Right hindlimb (tissue), 1 donor: ENCODE measurements at regions not wholly inside any gene's neighbourhood (a gene's known extent, or its start where the extent isn't known, plus 50 kb on each side); places are given as distances from the start of the nearest gene placed in this dataset.

Experiments used
- DNase-seq: peaks from one replicate; pipeline ENCODE4 v3.0.0-alpha.2; 2018

DNA sequence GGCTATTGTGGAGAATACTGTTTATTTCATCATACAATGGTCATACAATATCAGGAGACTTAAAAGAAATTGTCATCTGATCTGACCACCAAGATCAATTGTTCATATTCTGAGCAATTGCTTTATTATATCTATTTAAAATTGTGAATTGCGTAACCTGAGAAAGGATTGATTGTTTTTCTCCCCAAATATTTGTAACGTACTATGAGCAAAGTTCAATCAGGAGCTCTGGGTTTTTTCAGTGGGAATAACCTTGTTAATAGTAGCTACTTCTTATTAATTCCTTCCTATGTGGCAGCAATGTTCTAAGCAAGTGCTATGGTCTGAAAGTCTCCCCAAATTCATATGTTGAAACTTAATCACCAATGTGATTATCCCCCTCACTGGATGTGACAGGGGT, 323.1 kb downstream of the ZPLD1 start:
- DNase-seq, result no peak

DNA sequence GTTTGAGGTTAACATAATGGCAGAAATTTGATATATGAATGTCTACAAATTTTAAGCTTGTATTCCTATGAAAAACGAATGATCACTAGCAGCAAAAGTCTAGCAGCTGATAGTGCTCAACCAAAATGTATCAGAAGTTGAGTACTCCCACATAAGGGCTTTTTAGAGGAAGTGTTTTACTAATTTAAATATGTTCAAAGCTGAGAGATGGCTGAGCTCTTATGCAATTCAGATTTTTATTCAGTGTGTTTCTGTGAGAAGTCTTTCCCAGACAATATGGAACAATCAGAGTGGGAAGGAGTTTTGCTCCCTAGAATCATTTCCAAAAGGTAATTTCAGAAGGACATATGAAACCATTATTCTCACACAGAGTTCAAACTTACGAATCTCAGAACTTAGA, 327.0 kb downstream of the ZPLD1 start:
- no peak for DNase-seq

- no peak for DNase-seq
Observed at GRCh38 chr3:102790747-102791325, 356.0 kb downstream of the ZPLD1 start.

- no peak for DNase-seq
Observed at GRCh38 chr3:102791641-102792589, 357.1 kb downstream of the ZPLD1 start.

DNA sequence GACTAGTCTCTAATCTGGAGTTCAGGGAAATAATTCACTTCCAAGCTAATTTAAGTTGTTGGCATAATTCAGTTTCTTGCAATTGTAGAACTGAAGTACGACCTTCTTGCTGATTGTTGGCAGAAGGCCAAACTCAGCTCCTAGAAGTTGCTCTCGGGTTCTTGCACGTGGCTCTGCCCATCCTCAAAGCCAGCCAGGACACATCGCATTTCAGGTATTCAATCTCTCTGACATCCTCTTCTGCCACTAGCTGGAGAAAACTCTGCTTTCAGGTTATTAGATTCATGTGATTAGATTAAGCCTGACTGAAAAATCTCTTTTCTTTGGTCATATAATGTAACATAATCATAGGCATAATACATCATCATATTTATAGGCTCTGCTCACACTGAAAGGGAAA, 362.0 kb downstream of the ZPLD1 start:
- peak; percentile 9 for DNase-seq

- peak; percentile 18 for DNase-seq
Observed at GRCh38 chr3:102802819-102803420, 368.1 kb downstream of the ZPLD1 start.

DNA sequence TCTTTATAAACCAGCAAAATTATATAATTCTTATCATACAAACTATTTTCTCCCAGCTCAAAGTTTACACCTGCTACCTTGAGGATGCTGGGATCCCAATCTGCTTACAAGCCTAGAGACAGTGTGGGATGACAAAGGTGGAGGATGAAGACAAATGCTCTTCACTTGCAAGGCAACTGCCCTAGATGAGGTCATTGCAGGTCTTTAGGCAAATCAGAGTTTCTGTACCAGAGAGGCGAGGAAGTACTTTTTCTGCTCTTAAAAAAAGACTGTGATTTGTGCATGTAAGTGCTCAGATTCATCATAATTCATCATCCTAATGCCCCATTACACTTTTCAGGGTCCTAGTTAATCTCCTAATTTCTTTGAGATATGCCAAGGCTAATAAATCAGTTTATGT, 376.1 kb downstream of the ZPLD1 start:
- DNase-seq, result no peak

- DNase-seq, result no peak
Observed at GRCh38 chr3:102826636-102827035, 391.8 kb downstream of the ZPLD1 start.

DNA sequence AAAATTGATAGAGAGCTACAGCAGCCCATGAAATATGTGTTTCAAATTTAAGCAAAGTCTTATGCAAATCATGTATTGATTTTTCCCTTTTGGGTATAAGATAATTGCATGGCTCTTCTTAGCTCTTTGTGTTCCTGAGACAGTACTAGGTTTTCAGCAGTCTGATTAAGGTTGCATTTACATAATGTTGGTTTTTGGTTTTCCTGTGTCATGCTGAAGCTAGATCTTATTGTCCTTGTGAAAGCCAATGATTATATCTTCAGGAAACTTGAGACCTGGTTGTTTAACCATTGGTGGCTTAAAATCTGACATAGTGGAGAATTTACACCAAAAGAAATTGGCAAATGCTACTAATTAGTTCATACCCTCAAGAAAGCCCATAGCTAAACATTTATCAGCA, 392.6 kb downstream of the ZPLD1 start:
- no peak for DNase-seq

- no peak for DNase-seq
Observed at GRCh38 chr3:102830415-102830814, 395.6 kb downstream of the ZPLD1 start.

DNA sequence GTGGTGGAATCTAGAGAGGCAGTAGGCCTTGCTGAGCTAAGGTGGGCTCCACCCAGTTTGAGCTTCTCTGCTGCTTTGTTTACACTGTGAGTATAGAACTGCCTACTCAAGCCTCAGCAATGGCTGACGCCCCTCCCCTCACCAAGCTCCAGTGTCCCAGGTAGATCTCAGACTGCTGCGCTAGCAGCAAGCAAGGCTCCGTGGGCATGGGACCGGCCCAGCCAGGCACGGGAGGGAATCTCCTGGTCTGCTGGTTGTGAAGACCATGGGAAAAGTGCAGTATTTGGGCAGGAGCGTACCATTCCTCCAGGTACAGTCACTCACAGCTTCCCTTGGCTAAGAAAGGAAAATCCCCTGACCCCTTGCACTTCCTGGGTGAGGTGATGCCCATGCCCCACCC, 407.1 kb downstream of the ZPLD1 start:
- DNase-seq, result no peak

- DNase-seq, result no peak
Observed at GRCh38 chr3:102866845-102867244, 432.0 kb downstream of the ZPLD1 start.

- DNase-seq, result no peak
Observed at GRCh38 chr3:102883515-102883914, 448.7 kb downstream of the ZPLD1 start.

- DNase-seq, result no peak
Observed at GRCh38 chr3:102885289-102885688, 450.5 kb downstream of the ZPLD1 start.

- no peak for DNase-seq
Observed at GRCh38 chr3:102887431-102887830, 452.6 kb downstream of the ZPLD1 start.

- DNase-seq, result no peak
Observed at GRCh38 chr3:102896851-102897621, 462.2 kb downstream of the ZPLD1 start.

DNA sequence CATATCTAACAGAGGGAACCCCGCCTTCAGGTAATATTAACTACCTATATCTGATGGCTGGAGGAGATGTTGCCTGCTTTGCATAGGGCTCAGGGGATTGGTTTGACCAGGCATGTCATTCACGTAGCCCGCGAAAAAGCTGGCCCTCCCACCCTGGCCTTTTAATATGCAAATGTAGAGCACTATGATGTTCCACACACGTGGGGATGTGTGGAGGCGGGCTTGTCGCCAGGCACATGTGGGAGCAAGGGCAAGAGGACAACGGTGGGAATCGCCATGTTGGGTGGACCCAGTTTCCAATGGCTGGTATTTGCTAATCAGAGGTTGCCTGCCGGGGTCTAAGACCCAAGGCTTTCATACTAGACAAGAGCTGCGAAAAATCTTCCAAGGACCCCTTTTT, 469.8 kb downstream of the ZPLD1 start:
- DNase-seq, result no peak

GRCh38 chr3:102905811-102906210, 471.0 kb downstream of the ZPLD1 start:
- DNase-seq, result no peak

DNA sequence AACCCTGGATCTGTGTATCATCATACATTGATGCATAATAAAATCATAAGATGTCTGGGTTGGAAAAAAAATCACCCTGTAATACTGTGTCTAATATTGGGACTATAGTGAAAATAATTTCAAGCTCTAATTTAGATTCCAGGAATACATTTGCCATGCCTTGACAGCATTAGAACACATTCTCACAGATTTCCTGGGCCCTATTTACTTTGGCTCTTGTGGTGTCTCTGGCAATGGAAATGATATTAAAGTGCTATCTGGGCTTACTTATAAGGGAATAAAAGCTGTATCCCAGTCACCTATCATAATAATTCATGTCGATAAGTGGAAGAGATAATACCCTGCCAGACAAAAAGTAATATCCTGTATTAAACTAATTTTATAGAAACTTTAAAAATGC, 472.0 kb downstream of the ZPLD1 start:
- no peak for DNase-seq

DNA sequence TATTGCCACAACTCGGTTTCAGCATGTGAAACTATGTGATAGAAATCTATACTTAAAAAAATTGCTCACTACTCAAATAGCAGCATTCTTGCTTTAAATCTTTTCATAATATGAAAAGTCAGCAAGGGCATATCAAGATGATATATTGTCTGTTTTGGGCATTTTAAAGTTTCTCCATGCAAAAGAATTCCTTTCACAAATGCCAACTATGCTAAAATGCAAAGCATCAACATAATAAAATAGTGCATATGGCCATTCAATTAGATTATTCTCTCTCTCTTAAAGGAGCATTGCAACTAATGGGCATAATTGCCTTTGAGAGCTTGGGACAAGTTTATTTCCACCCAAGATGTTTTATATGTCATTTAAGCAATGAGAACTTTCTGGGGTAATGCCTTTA, 475.1 kb downstream of the ZPLD1 start:
- DNase-seq, result no peak

DNA sequence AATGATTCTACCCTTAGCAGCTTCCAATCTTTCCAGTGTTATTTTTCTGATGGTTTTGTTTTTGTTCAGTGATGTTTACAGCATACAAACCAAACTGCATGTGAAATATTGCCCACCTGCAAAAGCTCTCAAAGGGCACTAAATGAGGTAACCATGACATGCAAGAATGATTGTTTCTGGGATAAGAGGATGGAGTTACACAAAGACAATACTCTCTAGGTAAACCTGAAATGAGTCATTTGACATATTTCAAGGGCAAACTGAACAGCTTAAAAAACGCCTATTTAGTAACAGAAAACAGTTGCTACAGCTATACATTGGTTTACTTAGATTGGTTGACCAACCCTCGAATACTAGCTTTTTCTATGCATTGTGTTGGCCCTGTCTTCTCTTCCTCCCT, 481.7 kb downstream of the ZPLD1 start:
- DNase-seq, result no peak

GRCh38 chr3:102926618-102927017, 491.8 kb downstream of the ZPLD1 start:
- no peak for DNase-seq

DNA sequence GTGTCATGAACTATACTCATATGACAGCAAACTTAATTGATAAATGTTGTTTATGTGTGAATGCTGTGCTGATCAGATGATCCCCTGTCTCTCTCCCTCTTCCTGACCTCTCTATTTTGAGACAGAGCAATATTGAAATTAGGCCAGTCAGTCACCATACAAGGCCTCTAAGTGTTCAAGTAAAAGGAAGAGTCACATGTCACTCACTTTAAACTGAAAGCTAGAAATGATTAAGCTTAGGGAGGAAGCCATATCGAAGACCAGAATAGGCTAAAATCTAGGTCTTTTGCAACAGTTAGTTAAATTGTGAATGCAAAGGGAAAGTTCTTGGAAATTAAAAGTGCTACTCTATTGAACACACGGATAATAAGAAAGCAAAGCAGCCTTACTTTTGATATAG, 498.6 kb downstream of the ZPLD1 start:
- no peak for DNase-seq
